Right lobe of liver (tissue), 6 donors: ENCODE measurements at regions not wholly inside any gene's neighbourhood (a gene's known extent, or its start where the extent isn't known, plus 50 kb on each side); places are given as distances from the start of the nearest gene placed in this dataset.

Source experiments
- ATAC-seq, 4 donors: fragments of 200-7000 bp; cut with Tn5 transposase; one replicate each; pipeline ENCODE4 v1.9.1; 2020; ENCODE audit warnings: mild to moderate bottlenecking in 4 of 4, moderate library complexity in 4 of 4
- DNase-seq, 3 donors: peaks; one replicate each; pipeline ENCODE4 v3.0.0-alpha.2; 2020
- H3K27ac ChIP-seq, 3 donors: fragments of 200-600 bp; one replicate each; pipeline ENCODE4 v1.8.0; 2022
- H3K27me3 ChIP-seq, 2 donors: fragments of 200-600 bp; one replicate each; pipeline ENCODE4 v1.8.0; 2022
- H3K36me3 ChIP-seq, 4 donors: fragments of 200-600 bp; sonication (generic) in 1 of 4; one replicate each; pipeline versions ENCODE4 v1.5.1 to v1.8.0; 2017 to 2022; ENCODE audit warnings: control low read depth in 1 of 4
- H3K4me1 ChIP-seq, 4 donors: fragments of 200-600 bp; sonication (generic) in 1 of 4; one replicate each; pipeline versions ENCODE4 v1.5.1 to v1.8.0; 2017 to 2022; ENCODE audit warnings: control low read depth in 1 of 4
- H3K4me3 ChIP-seq, 3 donors: fragments of 200-600 bp; one replicate each; pipeline ENCODE4 v1.8.0; 2022
- H3K9me3 ChIP-seq, 4 donors: fragments of 200-600 bp; sonication (generic) in 1 of 4; one replicate each; pipeline versions ENCODE4 v1.5.1 to v1.8.0; 2017 to 2022; ENCODE audit warnings: control low read depth in 1 of 4
- CTCF ChIP-seq, 4 donors: fragments of 200-600 bp in 3 of 4; fragments of 450-650 bp in 1 of 4; IDR thresholded peaks; one replicate each; pipeline versions ENCODE4 v1.5.1 to v1.8.0; 2016 to 2022; ENCODE audit warnings: antibody characterized with exemption in 4 of 4, mild to moderate bottlenecking in 2 of 4
- POLR2A ChIP-seq: fragments of 450-650 bp; IDR thresholded peaks from one replicate; pipeline ENCODE4 v1.6.1; 2017; ENCODE audit warnings: antibody characterized with exemption, mild to moderate bottlenecking
- WGBS: methylation state at CpG from one replicate; pipeline ENCODE4 v1.1.6; 2018; ENCODE audit warnings: low coverage, low lambda C conversion rate; ENCODE audit not compliant: insufficient coverage; ENCODE audit errors: missing lambda C conversion rate; 5-methylcytosine and 5-hydroxymethylcytosine counted together
- intact Hi-C, 2 donors: fragments of 100-400 bp; cut with DNase I; formaldehyde crosslinking; loops; one replicate each; pipeline versions ENCODE4 v1.11.2 to v1.14.1; 2022
- donor health status: DM: no; HTN: yes; CAD: no.
- donor health status: DM: no; HTN: no; CAD: no.
- donor health status: DM: no; HTN: no; CAD: no.
- donor health status: DM: no; HTN: yes; CAD: no.
- donor health status: DM: no; HTN: yes; CAD: no.

- ATAC-seq: no peak
- intact Hi-C loops: no loop called here
These were observed 160.9 kb downstream of the TRIM29 start for GRCh38 chr11:119976805-119977560.

GRCh38 chr11:119975561-119976152 is 162.3 kb downstream of the TRIM29 start:
- no peaks in the 10 kb centered on the region for H3K36me3 ChIP-seq
- TF ChIP-seq CTCF (IDR thresholded peaks at IDR 0.05) (no peak), POLR2A (no peak)
- H3K4me1 ChIP-seq: no peaks in the 10 kb centered on the region
- no peaks in the 10 kb centered on the region for H3K27me3 ChIP-seq
- intact Hi-C loops: no loop called here
- 7% methylated on average over 3 of the region's 15 CpGs for WGBS
- H3K9me3 ChIP-seq: no peaks in the 10 kb centered on the region
- DNase-seq: peak in 1 of 3 donors; percentile 30
- no peak overlapping the region for H3K4me3 ChIP-seq
- H3K27ac ChIP-seq: no peak overlapping the region
- no peak for ATAC-seq

More at GRCh38 chr11:119976805-119977560, 160.9 kb downstream of the TRIM29 start:
- Histone ChIP-seq H3K4me3 (no peak overlapping the region), H3K4me1 (no peaks in the 10 kb centered on the region), H3K9me3 (no peaks in the 10 kb centered on the region), H3K27me3 (no peaks in the 10 kb centered on the region), H3K36me3 (no peaks in the 10 kb centered on the region), H3K27ac (no peak overlapping the region)
- TF ChIP-seq POLR2A: no peak
- TF ChIP-seq CTCF (IDR thresholded peaks at IDR 0.05): no peak
- DNase-seq: peak in 1 of 3 donors; percentile 17
- 72% methylated on average over 9 of the region's 13 CpGs for WGBS

- DNase-seq: peak in 1 of 3 donors; percentile 22
- TF ChIP-seq CTCF (IDR thresholded peaks at IDR 0.05) (no peak), POLR2A (no peak)
- 79% methylated on average over 3 of the region's 4 CpGs for WGBS
- Histone ChIP-seq H3K36me3 (no peaks in the 10 kb centered on the region), H3K27me3 (no peaks in the 10 kb centered on the region), H3K4me1 (no peaks in the 10 kb centered on the region), H3K4me3 (no peak overlapping the region), H3K27ac (no peak overlapping the region), H3K9me3 (no peaks in the 10 kb centered on the region)
- no peak for ATAC-seq
- intact Hi-C loops: no loop called here
These were observed 163.4 kb downstream of the TRIM29 start for GRCh38 chr11:119974467-119974866.

GRCh38 chr11:119974051-119974450 is 163.9 kb downstream of the TRIM29 start:
- no peak overlapping the region for H3K27ac ChIP-seq
- no peaks in the 10 kb centered on the region for H3K36me3 ChIP-seq
- 17% methylated on average over 1 of the region's 4 CpGs for WGBS
- H3K4me1 ChIP-seq: no peaks in the 10 kb centered on the region
- TF ChIP-seq CTCF (IDR thresholded peaks at IDR 0.05): no peak
- no peak for TF ChIP-seq POLR2A
- DNase-seq: no peak
- ATAC-seq: no peak
- no peak overlapping the region for H3K4me3 ChIP-seq
- no peaks in the 10 kb centered on the region for H3K27me3 ChIP-seq
- intact Hi-C loops: no loop called here
- H3K9me3 ChIP-seq: no peaks in the 10 kb centered on the region
